Mesendoderm (in vitro differentiated cells): ENCODE measurements at regions not wholly inside any gene's neighbourhood (a gene's known extent, or its start where the extent isn't known, plus 50 kb on each side); places are given as distances from the start of the nearest gene placed in this dataset.

Source experiments
- DNase-seq: peaks from one replicate; pipeline ENCODE4 v3.0.0; 2013
- H2AK5ac ChIP-seq: 2 replicates; pipeline ENCODE4 v1.6.1; 2013; ENCODE audit warnings: low read length, inconsistent platforms
- H2BK120ac ChIP-seq: 2 replicates; pipeline ENCODE4 v1.6.1; 2013; ENCODE audit warnings: low read depth, mild to moderate bottlenecking, low read length, moderate library complexity, mixed read lengths
- H2BK15ac ChIP-seq: replicated peaks from 2 replicates; pipeline ENCODE4 v1.6.1; 2013; ENCODE audit warnings: low read depth, mild to moderate bottlenecking, moderate library complexity
- H2BK5ac ChIP-seq: 2 replicates; pipeline ENCODE4 v1.6.1; 2013; ENCODE audit warnings: low read length, inconsistent platforms
- H3K18ac ChIP-seq: 2 replicates; pipeline ENCODE4 v1.6.1; 2013; ENCODE audit warnings: mild to moderate bottlenecking, low read length, mixed read lengths
- H3K23ac ChIP-seq: one replicate; pipeline ENCODE4 v1.6.1; 2013; ENCODE audit warnings: low read length
- H3K27ac ChIP-seq: 2 replicates; pipeline ENCODE4 v1.5.1; 2013; ENCODE audit warnings: low read depth, mild to moderate bottlenecking, inconsistent platforms, low read length, moderate library complexity
- H3K27me3 ChIP-seq: 2 replicates; pipeline ENCODE4 v1.6.1; 2013; ENCODE audit warnings: low read length, control low read depth, mild to moderate bottlenecking, inconsistent platforms; ENCODE audit not compliant: insufficient read depth, poor library complexity
- H3K36me3 ChIP-seq: 2 replicates; pipeline ENCODE4 v1.6.1; 2013; ENCODE audit warnings: low read length, inconsistent platforms; ENCODE audit not compliant: control insufficient read depth, insufficient read depth
- H3K4ac ChIP-seq: one replicate; pipeline ENCODE4 v1.6.1; 2013; ENCODE audit warnings: low read depth, mild to moderate bottlenecking, low read length, moderate library complexity
- H3K4me1 ChIP-seq: 2 replicates; pipeline ENCODE4 v1.6.1; 2013; ENCODE audit warnings: low read depth, low read length, inconsistent platforms; ENCODE audit not compliant: control insufficient read depth
- H3K4me2 ChIP-seq: 2 replicates; pipeline ENCODE4 v1.6.1; 2013; ENCODE audit warnings: low read length
- H3K4me3 ChIP-seq: 2 replicates; pipeline ENCODE4 v1.5.1; 2013; ENCODE audit warnings: mild to moderate bottlenecking, low read length
- H3K56ac ChIP-seq: one replicate; pipeline ENCODE4 v1.6.1; 2013; ENCODE audit warnings: low read length
- H3K79me1 ChIP-seq: 2 replicates; pipeline ENCODE4 v1.6.1; 2013; ENCODE audit warnings: low read length, inconsistent platforms
- H3K79me2 ChIP-seq: 2 replicates; pipeline ENCODE4 v1.6.1; 2013; ENCODE audit warnings: mild to moderate bottlenecking, low read length; ENCODE audit not compliant: control insufficient read depth, insufficient read depth
- H3K9ac ChIP-seq: 2 replicates; pipeline ENCODE4 v1.6.1; 2013; ENCODE audit warnings: low read length, inconsistent platforms
- H4K5ac ChIP-seq: one replicate; pipeline ENCODE4 v1.6.1; 2013; ENCODE audit warnings: low read length
- H4K8ac ChIP-seq: one replicate; pipeline ENCODE4 v1.6.1; 2013; ENCODE audit warnings: low read depth, mild to moderate bottlenecking, control low read depth, low read length, moderate library complexity
- WGBS: extraction: QIAGEN DNeasy Blood & Tissue Kit; methylation state at CpG from one replicate; pipeline ENCODE4 v1.1.7; 2013; ENCODE audit warnings: low lambda C conversion rate, missing lambda C conversion rate; ENCODE audit not compliant: insufficient coverage; ENCODE audit errors: extremely low coverage; 5-methylcytosine and 5-hydroxymethylcytosine counted together

GRCh38 chr10:4459531-4459930 lies 366.5 kb upstream of the AKR1E2 start:
- H2AK5ac ChIP-seq = no peak overlapping the region
- H3K23ac ChIP-seq = no peak overlapping the region
- H3K4me3 ChIP-seq = no peak overlapping the region
- no peak overlapping the region for H3K4me2 ChIP-seq
- no peaks in the 10 kb centered on the region for H3K27me3 ChIP-seq
- no peak overlapping the region for H3K56ac ChIP-seq
- WGBS = no CpG with 5 or more reads among the region's 5 CpGs
- H3K79me2 ChIP-seq = no peaks in the 10 kb centered on the region
- no peak overlapping the region for H3K27ac ChIP-seq
- no peak overlapping the region for H4K5ac ChIP-seq
- no peaks in the 10 kb centered on the region for H3K4me1 ChIP-seq
- no peak overlapping the region for H2BK120ac ChIP-seq
- H3K36me3 ChIP-seq = no peaks in the 10 kb centered on the region
- H2BK5ac ChIP-seq = no peak overlapping the region
- H3K9ac ChIP-seq = no peak overlapping the region
- DNase-seq = no peak
- no peak overlapping the region for H4K8ac ChIP-seq
- H2BK15ac ChIP-seq = no peak overlapping the region
- H3K4ac ChIP-seq = no peak overlapping the region
- H3K18ac ChIP-seq = no peak overlapping the region
- no peaks in the 10 kb centered on the region for H3K79me1 ChIP-seq

- H3K4ac ChIP-seq = no peak overlapping the region
- H4K8ac ChIP-seq = no peak overlapping the region
- no peak overlapping the region for H3K18ac ChIP-seq
- no peaks in the 10 kb centered on the region for H3K36me3 ChIP-seq
- H3K4me3 ChIP-seq = no peak overlapping the region
- no peak overlapping the region for H2BK15ac ChIP-seq
- H3K27me3 ChIP-seq = no peaks in the 10 kb centered on the region
- H3K56ac ChIP-seq = no peak overlapping the region
- no peak overlapping the region for H2BK120ac ChIP-seq
- H3K4me2 ChIP-seq = no peak overlapping the region
- H2AK5ac ChIP-seq = no peak overlapping the region
- H3K9ac ChIP-seq = no peak overlapping the region
- no peak overlapping the region for H2BK5ac ChIP-seq
- no peaks in the 10 kb centered on the region for H3K79me2 ChIP-seq
- WGBS = no CpG with 5 or more reads among the region's 14 CpGs
- H3K4me1 ChIP-seq = no peaks in the 10 kb centered on the region
- H3K79me1 ChIP-seq = no peaks in the 10 kb centered on the region
- no peak overlapping the region for H4K5ac ChIP-seq
- H3K27ac ChIP-seq = no peak overlapping the region
- H3K23ac ChIP-seq = no peak overlapping the region
- no peak for DNase-seq
These were observed 368.4 kb upstream of the AKR1E2 start for GRCh38 chr10:4457597-4457996.

- Histone ChIP-seq H3K4me1 (no peaks in the 10 kb centered on the region), H3K18ac (no peak overlapping the region), H2BK120ac (no peak overlapping the region), H2BK15ac (no peak overlapping the region), H2AK5ac (no peak overlapping the region), H3K56ac (no peak overlapping the region), H3K79me2 (no peaks in the 10 kb centered on the region), H2BK5ac (no peak overlapping the region), H3K27ac (no peak overlapping the region), H3K4me3 (no peak overlapping the region), H4K8ac (no peak overlapping the region), H4K5ac (no peak overlapping the region), H3K4me2 (no peak overlapping the region), H3K36me3 (no peaks in the 10 kb centered on the region), H3K4ac (no peak overlapping the region), H3K27me3 (no peaks in the 10 kb centered on the region), H3K23ac (no peak overlapping the region), H3K79me1 (no peaks in the 10 kb centered on the region), H3K9ac (no peak overlapping the region)
- no CpG with 5 or more reads among the region's 1 CpG for WGBS
- no peak for DNase-seq
These were observed 369.2 kb upstream of the AKR1E2 start for GRCh38 chr10:4456776-4457175.

GRCh38 chr10:4456279-4456678 lies 369.7 kb upstream of the AKR1E2 start:
- no CpG with 5 or more reads among the region's 3 CpGs for WGBS
- no peak overlapping the region for H3K27ac ChIP-seq
- H3K79me1 ChIP-seq = no peaks in the 10 kb centered on the region
- H3K36me3 ChIP-seq = no peaks in the 10 kb centered on the region
- no peak overlapping the region for H3K4ac ChIP-seq
- H3K4me3 ChIP-seq = no peak overlapping the region
- no peak overlapping the region for H3K23ac ChIP-seq
- H4K8ac ChIP-seq = no peak overlapping the region
- H4K5ac ChIP-seq = no peak overlapping the region
- H3K9ac ChIP-seq = no peak overlapping the region
- H3K4me2 ChIP-seq = no peak overlapping the region
- H3K56ac ChIP-seq = no peak overlapping the region
- H2BK5ac ChIP-seq = no peak overlapping the region
- H2BK120ac ChIP-seq = no peak overlapping the region
- H2AK5ac ChIP-seq = no peak overlapping the region
- no peaks in the 10 kb centered on the region for H3K79me2 ChIP-seq
- no peak overlapping the region for H3K18ac ChIP-seq
- H3K4me1 ChIP-seq = no peaks in the 10 kb centered on the region
- no peak overlapping the region for H2BK15ac ChIP-seq
- DNase-seq = no peak
- H3K27me3 ChIP-seq = no peaks in the 10 kb centered on the region

DNA sequence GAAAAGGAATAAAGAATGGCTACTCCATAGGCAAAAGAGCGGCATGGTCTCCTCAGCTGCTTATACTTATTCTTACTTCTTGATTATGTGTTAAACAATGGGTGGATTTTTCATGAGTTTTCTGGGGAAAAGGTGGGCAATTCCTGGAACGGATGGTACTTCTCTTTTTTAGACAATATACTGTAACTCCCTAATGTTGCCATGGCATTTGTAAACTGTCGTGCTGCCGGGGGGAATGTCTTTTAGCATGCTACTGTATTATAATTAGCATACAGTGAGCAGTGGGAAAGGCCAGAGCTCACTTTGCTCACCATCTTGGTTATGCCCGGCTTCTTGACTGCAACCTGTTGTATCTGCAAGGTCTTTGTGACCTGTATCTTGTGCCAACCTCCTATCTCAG lies 372.1 kb upstream of the AKR1E2 start:
- Histone ChIP-seq H3K18ac (no peak overlapping the region), H2BK5ac (no peak overlapping the region), H3K79me2 (no peaks in the 10 kb centered on the region), H4K8ac (no peak overlapping the region), H3K79me1 (no peaks in the 10 kb centered on the region), H3K27me3 (no peaks in the 10 kb centered on the region), H2AK5ac (no peak overlapping the region), H2BK120ac (no peak overlapping the region), H4K5ac (no peak overlapping the region), H3K4ac (no peak overlapping the region), H3K56ac (no peak overlapping the region), H3K27ac (no peak overlapping the region), H2BK15ac (no peak overlapping the region), H3K4me1 (peaks cover 2% of the 10 kb centered on the region), H3K36me3 (no peaks in the 10 kb centered on the region), H3K9ac (no peak overlapping the region), H3K23ac (no peak overlapping the region), H3K4me2 (no peak overlapping the region), H3K4me3 (no peak overlapping the region)
- no CpG with 5 or more reads among the region's 5 CpGs for WGBS
- DNase-seq = no peak

- no CpG with 5 or more reads among the region's 8 CpGs for WGBS
- no peak overlapping the region for H3K9ac ChIP-seq
- no peaks in the 10 kb centered on the region for H3K79me1 ChIP-seq
- H3K23ac ChIP-seq = no peak overlapping the region
- no peak overlapping the region for H3K4me3 ChIP-seq
- no peaks in the 10 kb centered on the region for H3K79me2 ChIP-seq
- H2BK5ac ChIP-seq = no peak overlapping the region
- no peak overlapping the region for H3K4ac ChIP-seq
- H3K4me1 ChIP-seq = peaks cover 2% of the 10 kb centered on the region
- H3K56ac ChIP-seq = no peak overlapping the region
- H2BK120ac ChIP-seq = no peak overlapping the region
- no peaks in the 10 kb centered on the region for H3K27me3 ChIP-seq
- H3K18ac ChIP-seq = no peak overlapping the region
- no peak overlapping the region for H4K8ac ChIP-seq
- no peak overlapping the region for H3K27ac ChIP-seq
- H2AK5ac ChIP-seq = no peak overlapping the region
- no peak overlapping the region for H4K5ac ChIP-seq
- no peaks in the 10 kb centered on the region for H3K36me3 ChIP-seq
- no peak for DNase-seq
- H2BK15ac ChIP-seq = no peak overlapping the region
- no peak overlapping the region for H3K4me2 ChIP-seq
These were observed 372.7 kb upstream of the AKR1E2 start for GRCh38 chr10:4453276-4453675.
